ENCODE measurements at regions not wholly inside any gene's neighbourhood (a gene's known extent, or its start where the extent isn't known, plus 50 kb on each side); places are given as distances from the start of the nearest gene placed in this dataset.

DNA sequence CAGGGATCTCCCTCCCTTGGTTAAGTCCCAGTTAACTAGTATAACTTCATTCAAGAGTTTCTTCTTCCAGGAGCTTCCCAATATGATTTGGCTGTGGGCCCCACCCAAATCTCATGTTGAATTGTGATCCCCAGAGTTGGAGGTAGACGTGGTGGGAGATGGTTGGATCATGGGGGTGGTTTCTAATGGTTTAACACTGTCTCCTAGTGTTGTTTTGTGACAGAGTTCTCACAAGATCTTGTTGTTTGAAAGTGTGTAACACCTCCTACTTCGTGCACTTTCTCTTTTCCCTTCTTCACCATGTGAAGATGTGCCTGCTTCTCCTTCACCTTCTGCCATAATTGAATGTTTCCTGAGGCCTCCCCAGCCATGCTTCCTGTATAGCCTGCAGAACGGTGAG is 251.8 kb upstream of the FGGY start:
- TF ChIP-seq, protein P1, sequence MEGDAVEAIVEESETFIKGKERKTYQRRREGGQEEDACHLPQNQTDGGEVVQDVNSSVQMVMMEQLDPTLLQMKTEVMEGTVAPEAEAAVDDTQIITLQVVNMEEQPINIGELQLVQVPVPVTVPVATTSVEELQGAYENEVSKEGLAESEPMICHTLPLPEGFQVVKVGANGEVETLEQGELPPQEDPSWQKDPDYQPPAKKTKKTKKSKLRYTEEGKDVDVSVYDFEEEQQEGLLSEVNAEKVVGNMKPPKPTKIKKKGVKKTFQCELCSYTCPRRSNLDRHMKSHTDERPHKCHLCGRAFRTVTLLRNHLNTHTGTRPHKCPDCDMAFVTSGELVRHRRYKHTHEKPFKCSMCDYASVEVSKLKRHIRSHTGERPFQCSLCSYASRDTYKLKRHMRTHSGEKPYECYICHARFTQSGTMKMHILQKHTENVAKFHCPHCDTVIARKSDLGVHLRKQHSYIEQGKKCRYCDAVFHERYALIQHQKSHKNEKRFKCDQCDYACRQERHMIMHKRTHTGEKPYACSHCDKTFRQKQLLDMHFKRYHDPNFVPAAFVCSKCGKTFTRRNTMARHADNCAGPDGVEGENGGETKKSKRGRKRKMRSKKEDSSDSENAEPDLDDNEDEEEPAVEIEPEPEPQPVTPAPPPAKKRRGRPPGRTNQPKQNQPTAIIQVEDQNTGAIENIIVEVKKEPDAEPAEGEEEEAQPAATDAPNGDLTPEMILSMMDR (IDR thresholded peaks at IDR 0.05; ENCODE audit: insufficient read depth, low read depth, low read length): no peak
- no peak for TF ChIP-seq EZH2 (IDR thresholded peaks at IDR 0.05; ENCODE audit: insufficient read depth, low read length)

All from astrocyte (in vitro differentiated cells and primary cell).